ENCODE measurements at regions not wholly inside any gene's neighbourhood (a gene's known extent, or its start where the extent isn't known, plus 50 kb on each side); places are given as distances from the start of the nearest gene placed in this dataset.
"Not testable (repeated sequence)": the region's sequence is repeated elsewhere in the genome, so short reads cannot be mapped to it uniquely, and the experiment has no call there.

- Histone ChIP-seq H3K4me2 (ENCODE audit: low read length) (no peak overlapping the region), H3K36me3 (ENCODE audit: insufficient read depth, low read length) (no peaks in the 10 kb centered on the region), H4K20me1 (ENCODE audit: insufficient read depth, low read length) (no peaks in the 10 kb centered on the region), H3K9me3 (ENCODE audit: low read length) (no peaks in the 10 kb centered on the region), H3K27ac (ENCODE audit: low read depth, low read length, poor library complexity, severe bottlenecking) (no peak overlapping the region), H3K9me2 (ENCODE audit: insufficient read depth, low read length) (no peaks in the 10 kb centered on the region), H3K4me3 (ENCODE audit: low read depth, low read length, poor library complexity, severe bottlenecking) (no peak overlapping the region), H2AFZ (ENCODE audit: low read length) (no peak overlapping the region), H3K79me2 (ENCODE audit: insufficient read depth, low read depth, low read length) (no peaks in the 10 kb centered on the region), H3K4me1 (ENCODE audit: insufficient read depth, low read length, poor library complexity, severe bottlenecking) (no peaks in the 10 kb centered on the region)
- TF ChIP-seq EZH2phosphoT487 (IDR thresholded peaks at IDR 0.05; ENCODE audit: borderline replicate concordance, low read depth, low read length) (no peak), CTCF (conservative IDR thresholded peaks at IDR 0.05; ENCODE audit: low read length) (no peak)
- no peak for DNase-seq (ENCODE audit: low spot score)
- ChIA-PET POLR2A (interaction anchor here (0.5 kb wide), 1 partner anchor 296 kb away, joined by 3 read pairs; no protein-coding TSS in a partner anchor), CTCF (ENCODE audit: unreplicated experiment) (no interaction called here)
- intact Hi-C loops (cut with micrococcal nuclease; ENCODE audit: unreplicated experiment): no loop called here
- BruUV-seq (replicated peaks): no TSS peak
Observed at GRCh38 chrY:12236399-12236798, 464.6 kb upstream of the USP9Y start.

- CTCF ChIA-PET (ENCODE audit: unreplicated experiment); POLR2A ChIA-PET; H3K4me2 ChIP-seq (ENCODE audit: low read length); H3K27ac ChIP-seq (ENCODE audit: low read depth, low read length, poor library complexity, severe bottlenecking); H3K36me3 ChIP-seq (ENCODE audit: insufficient read depth, low read length); DNase-seq (ENCODE audit: low spot score); BruUV-seq (replicated peaks); H3K4me1 ChIP-seq (ENCODE audit: insufficient read depth, low read length, poor library complexity, severe bottlenecking); H2AFZ ChIP-seq (ENCODE audit: low read length); H3K9me3 ChIP-seq (ENCODE audit: low read length); H3K4me3 ChIP-seq (ENCODE audit: low read depth, low read length, poor library complexity, severe bottlenecking); H3K79me2 ChIP-seq (ENCODE audit: insufficient read depth, low read depth, low read length); H3K9me2 ChIP-seq (ENCODE audit: insufficient read depth, low read length); H4K20me1 ChIP-seq (ENCODE audit: insufficient read depth, low read length); intact Hi-C loops (cut with micrococcal nuclease; ENCODE audit: unreplicated experiment): not testable (repeated sequence)
- peak; percentile 67 for TF ChIP-seq CTCF (conservative IDR thresholded peaks at IDR 0.05; ENCODE audit: low read length)
Observed at GRCh38 chrY:12240326-12240725, 460.7 kb upstream of the USP9Y start.

GRCh38 chrY:12244146-12244545, 456.9 kb upstream of the USP9Y start:
- Histone ChIP-seq H3K79me2 (ENCODE audit: insufficient read depth, low read depth, low read length) (no peaks in the 10 kb centered on the region), H3K27ac (ENCODE audit: low read depth, low read length, poor library complexity, severe bottlenecking) (no peak overlapping the region), H3K36me3 (ENCODE audit: insufficient read depth, low read length) (no peaks in the 10 kb centered on the region), H3K9me3 (ENCODE audit: low read length) (no peaks in the 10 kb centered on the region), H3K4me2 (ENCODE audit: low read length) (no peak overlapping the region), H3K9me2 (ENCODE audit: insufficient read depth, low read length) (no peaks in the 10 kb centered on the region), H2AFZ (ENCODE audit: low read length) (no peak overlapping the region), H3K4me3 (ENCODE audit: low read depth, low read length, poor library complexity, severe bottlenecking) (no peak overlapping the region), H4K20me1 (ENCODE audit: insufficient read depth, low read length) (no peaks in the 10 kb centered on the region), H3K4me1 (ENCODE audit: insufficient read depth, low read length, poor library complexity, severe bottlenecking) (no peaks in the 10 kb centered on the region)
- no TSS peak for BruUV-seq (replicated peaks)
- ChIA-PET POLR2A (no interaction called here), CTCF (ENCODE audit: unreplicated experiment) (no interaction called here)
- intact Hi-C loops (cut with micrococcal nuclease; ENCODE audit: unreplicated experiment): no loop called here
- DNase-seq (ENCODE audit: low spot score): no peak
- no peak for TF ChIP-seq EZH2phosphoT487 (IDR thresholded peaks at IDR 0.05; ENCODE audit: borderline replicate concordance, low read depth, low read length)
- TF ChIP-seq CTCF (conservative IDR thresholded peaks at IDR 0.05; ENCODE audit: low read length): no peak
